GM23338 (cell line): ENCODE measurements at regions not wholly inside any gene's neighbourhood (a gene's known extent, or its start where the extent isn't known, plus 50 kb on each side); places are given as distances from the start of the nearest gene placed in this dataset.

Experiments used
- CREB1 ChIP-seq: fragments of 250-450 bp; sonication (Bioruptor Pico); IDR thresholded peaks from 2 replicates; pipeline ENCODE4 v1.5.0; 2020; ENCODE audit warnings: low read depth, mild to moderate bottlenecking, moderate library complexity
- CTCF ChIP-seq, 2 experiments: fragments of 200-600 bp in 1 of 2; sonication (generic) in 1 of 2; conservative IDR thresholded peaks; 2 replicates each; pipeline versions ENCODE4 v1.5.1 to v1.6.1; 2016 to 2017; ENCODE audit warnings: antibody characterized with exemption in 2 of 2, low read depth in 2 of 2, mild to moderate bottlenecking in 2 of 2, moderate library complexity in 1 of 2
- EZH2 ChIP-seq: fragments of 200-600 bp; sonication (generic); IDR thresholded peaks from one replicate; pipeline ENCODE4 v1.8.0; 2017; ENCODE audit warnings: antibody characterized with exemption, mild to moderate bottlenecking, low read depth; ENCODE audit not compliant: unreplicated experiment
- EZH2phosphoT487 ChIP-seq: fragments of 200-600 bp; sonication (generic); IDR thresholded peaks from one replicate; pipeline ENCODE4 v1.8.1; 2018; ENCODE audit warnings: antibody characterized with exemption; ENCODE audit not compliant: unreplicated experiment
- JUNB ChIP-seq: IDR thresholded peaks from one replicate; pipeline ENCODE4 v1.6.1; 2016; ENCODE audit warnings: antibody characterized with exemption; ENCODE audit not compliant: unreplicated experiment
- POLR2AphosphoS5 ChIP-seq: IDR thresholded peaks from 2 replicates; pipeline ENCODE4 v1.6.1; 2016; ENCODE audit warnings: antibody characterized with exemption, low read depth
- STAT1 ChIP-seq: IDR thresholded peaks from one replicate; pipeline ENCODE4 v1.6.1; 2016; ENCODE audit warnings: antibody characterized with exemption; ENCODE audit not compliant: unreplicated experiment
- ZNF331 ChIP-seq: fragments of 250-450 bp; sonication (Bioruptor Pico); IDR thresholded peaks from 2 replicates; pipeline ENCODE4 v1.5.0; 2020; ENCODE audit warnings: low read depth, mild to moderate bottlenecking, moderate library complexity
- TF ChIP-seq, protein P1 (sequence below): IDR thresholded peaks from one replicate; pipeline ENCODE4 v1.6.1; 2018; ENCODE audit warnings: antibody characterized with exemption; ENCODE audit not compliant: unreplicated experiment

GRCh38 chr6:82645536-82646230 is 282.1 kb downstream of the TPBG start:
- no peak for TF ChIP-seq EZH2
- no peak for TF ChIP-seq CTCF (conservative IDR thresholded peaks at IDR 0.05; ENCODE audit: low read depth in 2 of 2)
- no peak for TF ChIP-seq CREB1 (CRISPR knock-in tag)
- TF ChIP-seq JUNB = no peak
- TF ChIP-seq, protein P1, sequence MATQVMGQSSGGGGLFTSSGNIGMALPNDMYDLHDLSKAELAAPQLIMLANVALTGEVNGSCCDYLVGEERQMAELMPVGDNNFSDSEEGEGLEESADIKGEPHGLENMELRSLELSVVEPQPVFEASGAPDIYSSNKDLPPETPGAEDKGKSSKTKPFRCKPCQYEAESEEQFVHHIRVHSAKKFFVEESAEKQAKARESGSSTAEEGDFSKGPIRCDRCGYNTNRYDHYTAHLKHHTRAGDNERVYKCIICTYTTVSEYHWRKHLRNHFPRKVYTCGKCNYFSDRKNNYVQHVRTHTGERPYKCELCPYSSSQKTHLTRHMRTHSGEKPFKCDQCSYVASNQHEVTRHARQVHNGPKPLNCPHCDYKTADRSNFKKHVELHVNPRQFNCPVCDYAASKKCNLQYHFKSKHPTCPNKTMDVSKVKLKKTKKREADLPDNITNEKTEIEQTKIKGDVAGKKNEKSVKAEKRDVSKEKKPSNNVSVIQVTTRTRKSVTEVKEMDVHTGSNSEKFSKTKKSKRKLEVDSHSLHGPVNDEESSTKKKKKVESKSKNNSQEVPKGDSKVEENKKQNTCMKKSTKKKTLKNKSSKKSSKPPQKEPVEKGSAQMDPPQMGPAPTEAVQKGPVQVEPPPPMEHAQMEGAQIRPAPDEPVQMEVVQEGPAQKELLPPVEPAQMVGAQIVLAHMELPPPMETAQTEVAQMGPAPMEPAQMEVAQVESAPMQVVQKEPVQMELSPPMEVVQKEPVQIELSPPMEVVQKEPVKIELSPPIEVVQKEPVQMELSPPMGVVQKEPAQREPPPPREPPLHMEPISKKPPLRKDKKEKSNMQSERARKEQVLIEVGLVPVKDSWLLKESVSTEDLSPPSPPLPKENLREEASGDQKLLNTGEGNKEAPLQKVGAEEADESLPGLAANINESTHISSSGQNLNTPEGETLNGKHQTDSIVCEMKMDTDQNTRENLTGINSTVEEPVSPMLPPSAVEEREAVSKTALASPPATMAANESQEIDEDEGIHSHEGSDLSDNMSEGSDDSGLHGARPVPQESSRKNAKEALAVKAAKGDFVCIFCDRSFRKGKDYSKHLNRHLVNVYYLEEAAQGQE = no peak
- TF ChIP-seq POLR2AphosphoS5 = no peak
- TF ChIP-seq EZH2phosphoT487 = no peak
- no peak for TF ChIP-seq ZNF331 (CRISPR knock-in tag)
- TF ChIP-seq STAT1 = no peak
